HG03175 (cell line): ENCODE measurements at regions not wholly inside any gene's neighbourhood (a gene's known extent, or its start where the extent isn't known, plus 50 kb on each side); places are given as distances from the start of the nearest gene placed in this dataset.
A peak's percentile ranks its signal among the peaks of the same experiment; 100 is the strongest.
"Not testable (repeated sequence)": the region's sequence is repeated elsewhere in the genome, so short reads cannot be mapped to it uniquely, and the experiment has no call there.

Source experiments
- ATAC-seq: cut with Tn5 transposase; IDR thresholded peaks from one replicate; pipeline ENCODE4 v1.9.1; 2021; ENCODE audit warnings: mild to moderate bottlenecking, moderate library complexity; ENCODE audit not compliant: unreplicated experiment

DNA sequence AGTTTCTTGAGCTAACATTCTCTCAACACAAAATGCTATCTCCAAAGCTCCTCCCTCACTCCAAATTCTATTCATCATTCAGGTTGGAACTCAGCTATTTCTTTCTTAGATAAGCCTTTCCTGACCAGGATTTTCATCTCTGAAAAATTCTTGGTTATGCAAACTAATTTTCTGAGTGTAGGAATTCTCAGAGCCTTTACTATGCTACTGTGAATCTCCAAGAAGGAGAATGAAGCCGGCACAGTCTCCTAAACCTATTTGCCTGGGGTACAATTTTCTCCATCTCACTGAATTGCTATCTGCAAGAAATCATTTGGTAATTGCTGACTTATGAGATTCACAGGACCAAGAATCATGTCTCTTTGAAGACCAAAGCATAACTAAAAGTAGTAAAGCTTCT lies 325.9 kb upstream of the ESRRG start:
- no peak for ATAC-seq

DNA sequence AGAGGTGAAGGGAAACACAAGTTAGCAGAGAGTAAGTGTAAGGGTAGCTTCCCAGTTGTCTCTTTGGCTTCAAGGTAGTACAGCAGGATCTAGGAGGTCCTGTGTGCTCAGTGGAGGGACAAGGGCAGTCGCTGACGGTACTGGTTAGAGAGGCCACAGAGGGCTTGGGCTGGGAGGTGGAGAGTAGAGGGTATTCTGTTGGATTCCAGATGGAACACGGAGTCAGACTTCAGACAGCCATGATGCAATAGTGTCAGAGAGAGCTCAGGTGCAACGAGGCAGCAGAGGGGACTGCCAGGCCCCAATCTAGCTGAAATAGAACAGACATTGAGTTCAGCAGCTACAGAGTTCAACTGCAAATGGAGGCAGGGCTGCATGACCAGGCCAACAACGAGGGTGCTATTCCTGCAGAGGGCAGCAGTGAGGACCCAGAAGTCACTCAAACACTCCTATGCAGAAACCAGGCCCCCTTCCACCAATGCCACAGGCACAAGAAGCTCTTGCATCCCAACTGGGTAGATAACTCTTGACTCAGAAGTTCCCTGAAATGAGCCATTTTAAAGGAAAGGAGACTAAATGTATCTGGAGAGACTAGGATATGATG lies 325.0 kb upstream of the ESRRG start:
- peak; percentile 60 for ATAC-seq

DNA sequence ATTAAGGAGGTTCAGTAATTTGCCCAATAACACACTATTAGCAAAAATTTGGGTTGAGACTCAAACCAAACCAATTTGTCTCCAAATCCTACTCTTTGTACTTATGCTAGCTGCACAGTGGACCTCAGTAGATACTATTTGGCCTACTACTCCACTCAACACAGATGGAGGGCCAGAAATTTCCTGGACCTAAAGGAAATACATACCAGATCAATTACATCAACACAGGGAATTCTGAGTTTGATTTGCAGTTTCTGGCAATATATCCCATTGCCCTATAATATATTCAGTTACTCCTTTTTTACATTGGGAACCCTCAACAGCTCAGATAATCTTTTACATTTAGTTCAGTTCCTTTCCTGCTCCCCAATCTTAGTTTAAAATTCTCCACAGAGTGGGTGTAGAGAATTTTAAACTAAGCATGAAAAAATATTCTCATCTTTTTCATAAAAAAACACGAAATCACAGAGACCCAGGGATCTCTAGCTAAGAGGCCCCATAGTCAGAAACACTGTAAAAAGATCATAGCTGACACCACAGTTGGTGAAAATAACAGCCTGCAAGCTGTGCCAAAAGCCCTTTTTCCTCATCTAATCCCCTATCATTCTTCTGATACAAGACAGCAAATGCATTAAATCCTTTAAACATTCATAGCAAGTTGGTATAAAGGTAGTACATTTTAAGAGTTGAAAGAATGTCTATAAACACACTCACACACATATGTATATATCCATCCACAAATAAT lies 317.7 kb upstream of the ESRRG start:
- no peak for ATAC-seq

DNA sequence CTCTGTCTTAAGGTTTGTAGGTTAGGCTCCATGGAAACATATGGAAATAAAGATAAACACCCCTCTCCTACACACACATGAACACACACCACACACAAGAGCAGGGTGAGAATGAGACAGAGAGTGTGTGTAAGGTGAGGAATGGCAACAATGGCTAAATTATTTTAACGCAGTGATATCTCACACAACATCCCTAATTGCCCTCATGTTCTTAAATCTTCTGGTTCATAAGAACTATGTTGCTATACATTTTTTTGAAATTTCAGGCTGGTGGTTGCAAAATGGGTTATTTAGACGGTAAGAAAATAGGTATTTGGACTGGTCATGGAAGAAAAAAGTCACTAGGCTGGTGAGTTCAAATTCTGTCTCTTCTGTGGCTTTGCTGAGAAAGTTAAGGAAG lies 316.7 kb upstream of the ESRRG start:
- ATAC-seq: no peak

DNA sequence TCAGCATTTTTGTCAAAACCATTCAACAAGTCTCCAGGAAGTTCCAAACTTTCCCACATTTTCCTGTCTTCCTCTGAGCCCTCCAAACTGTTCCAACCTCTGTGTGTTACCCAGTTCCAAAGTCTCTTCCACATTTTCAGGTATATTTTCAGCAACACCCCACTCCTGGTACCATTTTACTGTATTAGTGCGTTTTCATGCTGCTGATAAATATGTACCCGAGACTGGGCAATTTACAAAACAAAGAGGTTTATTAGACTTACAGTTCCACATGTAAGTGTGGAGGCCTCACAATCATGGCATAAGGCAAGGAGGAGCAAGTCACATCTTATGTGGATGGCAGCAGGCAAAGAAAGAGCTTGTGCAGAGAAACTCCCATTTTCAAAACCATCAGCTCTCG lies 315.9 kb upstream of the ESRRG start:
- ATAC-seq: not testable (repeated sequence)

DNA sequence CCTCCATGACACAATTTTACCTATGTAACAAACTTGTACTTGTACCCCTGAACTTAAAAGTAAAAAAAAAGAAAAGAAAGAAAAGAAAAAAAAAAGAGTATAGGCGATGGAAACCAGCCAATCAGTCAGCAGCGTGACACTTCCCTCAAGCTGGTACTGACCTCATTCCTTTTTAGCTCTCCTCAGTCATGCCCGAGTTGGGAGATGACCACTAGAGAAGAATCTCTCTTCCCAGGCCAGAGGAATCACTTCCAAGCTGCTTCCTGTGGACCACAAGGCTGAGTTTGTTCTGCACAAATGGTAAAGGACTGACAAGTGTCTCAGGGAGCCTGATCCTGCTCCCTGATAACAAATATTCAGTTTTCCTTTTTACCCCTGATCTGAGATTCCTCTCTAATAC lies 313.5 kb upstream of the ESRRG start:
- no peak for ATAC-seq

DNA sequence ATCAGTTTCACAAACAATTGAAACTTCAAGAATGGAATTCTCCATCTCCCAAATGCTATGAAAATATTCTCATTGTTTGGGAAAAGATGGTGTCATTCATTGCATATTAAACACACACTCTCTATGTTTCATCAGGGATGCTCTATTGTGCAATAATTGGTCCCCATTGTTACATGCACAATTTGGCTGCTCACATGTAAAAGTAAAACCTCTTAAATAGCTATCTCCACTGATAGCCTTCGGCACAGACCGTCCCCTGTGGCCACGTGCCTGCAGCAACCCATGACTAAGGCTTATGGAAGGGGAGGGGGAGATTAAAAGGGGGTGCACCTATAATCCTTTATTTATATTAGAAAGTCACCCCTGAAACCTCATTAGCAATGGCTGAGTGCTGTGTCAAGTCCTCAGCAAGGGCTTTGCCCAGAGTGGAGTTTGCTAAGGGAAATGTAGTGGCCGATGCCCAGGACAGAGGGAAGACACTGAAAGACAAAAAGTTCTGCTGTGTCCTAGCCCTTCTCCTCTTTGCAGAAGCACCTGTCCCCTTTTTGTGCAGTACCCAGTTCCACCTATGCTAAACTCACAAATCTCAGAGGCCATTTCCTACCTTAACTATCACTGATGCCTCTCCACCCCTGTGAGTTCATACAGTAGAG lies 309.6 kb upstream of the ESRRG start:
- ATAC-seq: no peak

DNA sequence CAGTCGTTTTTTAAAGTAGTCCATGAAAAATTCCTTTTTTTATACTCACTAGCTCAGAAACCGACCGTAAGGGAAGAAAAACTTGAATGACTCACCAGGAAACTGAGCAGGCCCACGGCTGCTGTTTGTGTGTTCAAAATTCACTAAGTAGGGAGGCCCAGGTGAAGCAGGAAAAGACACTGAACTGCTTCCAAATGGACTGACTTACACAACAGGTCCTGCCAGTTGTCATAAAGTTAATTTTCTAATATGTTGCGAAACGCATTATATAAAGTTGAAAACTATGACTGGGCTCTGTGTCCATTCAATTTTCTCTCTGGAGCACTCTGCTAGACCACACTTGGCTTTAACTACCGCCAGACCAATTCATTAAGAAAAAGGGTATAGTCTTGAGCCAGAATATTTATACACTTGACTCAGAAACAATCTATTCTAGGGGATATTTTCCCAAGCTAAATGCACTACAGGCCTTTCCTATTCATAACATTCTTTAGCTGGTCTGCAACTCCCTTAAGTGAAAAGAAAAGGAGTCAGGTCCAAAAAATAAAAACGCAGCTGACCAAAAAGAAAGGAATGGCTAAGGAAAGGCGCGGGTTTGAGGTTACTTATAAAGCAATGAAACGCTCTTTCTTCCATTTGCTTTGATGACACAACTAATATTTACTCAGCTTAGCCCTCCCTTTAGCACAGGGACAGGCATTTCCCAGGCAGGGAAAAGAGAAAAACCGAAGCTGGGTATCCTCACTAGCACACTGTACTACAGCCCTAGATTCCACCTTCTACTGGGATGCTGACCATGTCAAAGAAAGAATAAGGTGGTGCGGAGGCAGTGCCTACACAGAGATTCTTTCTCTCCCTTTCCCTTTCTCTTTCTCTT lies 306.3 kb upstream of the ESRRG start:
- ATAC-seq: no peak

DNA sequence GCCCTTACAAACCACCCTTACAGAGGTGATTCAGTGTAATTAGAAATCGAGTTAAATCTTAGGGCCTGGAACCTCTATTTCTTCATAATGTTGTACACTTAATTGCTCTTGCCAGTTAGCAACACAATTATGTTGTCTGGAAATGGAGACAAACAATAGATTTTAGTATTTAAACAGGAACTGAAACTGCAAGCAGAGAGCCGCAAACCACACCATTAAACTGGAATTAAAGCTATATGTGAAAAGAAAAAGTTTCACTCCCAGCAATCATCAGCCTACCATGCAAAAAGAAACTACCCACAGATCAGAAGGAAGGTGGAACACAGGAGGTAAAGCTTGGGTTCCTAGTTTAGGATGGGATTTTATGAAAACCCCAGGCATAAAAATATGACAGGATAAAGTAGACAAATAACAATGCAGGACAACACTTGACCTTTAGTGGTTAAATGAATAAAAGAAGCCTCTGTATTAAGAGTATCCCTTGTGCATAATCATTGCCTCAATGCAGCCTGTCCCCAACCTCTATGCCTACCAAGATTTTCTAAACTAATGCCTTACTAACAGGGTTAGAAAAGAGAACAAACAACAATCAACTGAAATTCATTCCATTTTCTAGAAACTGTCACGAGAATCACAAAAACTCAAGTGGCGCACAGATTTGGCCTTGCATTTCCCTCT lies 304.3 kb upstream of the ESRRG start:
- peak; percentile 97 for ATAC-seq

DNA sequence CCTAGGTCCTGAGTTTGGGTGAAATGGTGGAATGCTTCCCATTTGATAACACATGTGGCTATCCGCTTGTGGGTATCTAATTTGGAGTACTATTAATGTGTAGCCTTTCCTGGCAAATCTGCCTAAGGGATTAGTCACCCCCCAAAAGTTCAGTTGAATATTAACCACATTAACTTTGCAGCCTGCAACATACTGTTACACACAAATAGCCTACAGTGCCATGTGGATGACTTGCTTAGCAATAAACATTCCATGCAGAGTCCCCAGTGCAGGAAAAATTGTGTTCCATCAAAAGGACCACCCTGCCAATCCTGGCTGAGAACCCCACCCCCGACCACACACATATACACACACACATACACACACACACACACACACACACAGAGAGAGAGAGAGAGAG lies 303.3 kb upstream of the ESRRG start:
- no peak for ATAC-seq

DNA sequence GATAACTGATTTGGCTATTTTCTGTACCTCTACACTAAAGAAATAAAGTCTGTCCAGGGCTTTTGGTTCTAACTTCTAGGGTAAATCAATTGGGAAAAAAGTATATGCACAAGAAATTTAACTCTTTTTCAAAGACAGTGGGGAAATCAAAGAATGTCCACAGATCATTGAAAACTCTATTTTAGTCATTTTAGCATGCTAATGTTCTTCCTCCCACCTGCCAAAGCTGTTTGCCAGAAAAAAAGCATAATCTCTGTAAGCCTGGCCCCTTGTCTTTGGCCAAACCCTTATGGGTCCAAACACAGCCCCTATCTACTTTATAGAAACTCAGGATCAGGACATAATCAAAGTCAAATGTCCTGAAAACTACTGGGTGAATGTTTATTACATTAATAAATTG lies 302.2 kb upstream of the ESRRG start:
- ATAC-seq: no peak

DNA sequence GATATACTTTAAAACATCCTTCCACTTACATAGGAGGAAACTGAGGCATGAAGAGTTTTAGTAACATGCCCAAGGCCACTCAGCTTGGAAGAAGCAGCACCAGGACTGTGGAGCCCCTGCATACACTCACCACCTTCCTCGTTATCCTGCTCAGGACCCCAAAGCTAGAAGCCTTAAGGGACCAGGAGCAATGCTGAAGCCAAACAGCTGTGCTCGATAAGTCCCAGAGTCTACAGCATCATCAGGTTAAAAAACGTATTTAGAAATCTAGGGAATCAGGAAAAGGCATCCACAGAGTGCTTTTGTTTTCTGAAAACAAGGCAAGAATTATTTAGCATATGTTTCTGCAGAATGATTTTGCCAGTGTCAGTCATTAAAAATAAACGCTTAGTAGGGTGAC lies 301.7 kb upstream of the ESRRG start:
- ATAC-seq: no peak

DNA sequence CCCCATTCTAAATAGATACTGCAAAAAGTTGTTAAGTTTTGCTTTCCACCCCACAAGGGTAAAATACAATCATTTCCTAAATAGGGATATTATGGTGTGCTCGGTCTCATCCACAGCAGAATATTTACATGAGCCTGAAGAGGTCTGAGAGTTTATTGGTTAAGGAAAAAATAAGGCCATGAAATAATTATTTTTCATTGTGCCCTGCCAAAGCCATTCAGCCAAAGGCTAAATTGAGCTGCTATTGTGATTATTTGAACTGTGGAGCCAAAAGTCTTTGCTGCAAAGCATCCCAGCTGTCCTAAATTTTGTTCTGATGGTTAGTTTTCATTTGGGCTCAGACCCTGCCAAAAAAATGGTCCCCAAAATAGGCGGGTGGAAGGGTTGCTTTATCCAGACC lies 298.7 kb upstream of the ESRRG start:
- no peak for ATAC-seq

DNA sequence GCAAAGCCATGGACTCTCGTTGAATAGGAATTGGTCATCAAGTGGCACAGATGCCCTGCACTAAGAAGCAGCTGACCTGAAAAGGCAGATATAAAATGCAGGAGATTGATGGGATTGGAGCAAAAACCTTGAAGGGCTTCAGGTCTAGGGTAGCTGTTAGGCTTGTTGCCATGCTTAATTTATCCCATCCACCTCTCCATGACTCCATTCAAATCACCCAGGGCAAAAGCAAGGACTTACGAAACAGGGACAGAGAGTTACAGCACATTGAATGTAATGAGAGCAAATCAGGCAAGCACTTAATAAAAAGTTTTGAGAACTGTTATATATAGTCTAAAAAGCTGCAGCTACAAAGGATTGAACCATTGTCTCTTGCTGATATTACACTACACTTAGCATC lies 298.2 kb upstream of the ESRRG start:
- ATAC-seq: no peak

DNA sequence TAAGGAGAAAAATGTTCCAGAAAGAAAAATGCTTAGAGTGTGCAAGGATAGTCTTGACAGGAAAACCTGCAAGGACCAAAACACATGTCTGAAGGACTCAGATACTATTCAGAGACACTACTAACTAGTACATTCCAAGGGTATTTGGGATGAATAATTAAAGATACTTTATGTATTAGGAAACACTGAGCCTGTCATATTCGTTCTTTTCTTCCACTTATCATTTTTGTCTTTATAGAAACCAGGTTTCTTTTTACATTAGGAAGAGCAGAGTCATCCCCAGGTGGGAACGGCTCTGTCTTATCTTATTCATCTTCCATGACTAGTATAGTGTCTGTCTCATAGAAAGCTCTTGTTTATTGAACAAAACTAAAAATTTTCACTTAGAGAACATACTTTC lies 296.2 kb upstream of the ESRRG start:
- ATAC-seq: no peak

DNA sequence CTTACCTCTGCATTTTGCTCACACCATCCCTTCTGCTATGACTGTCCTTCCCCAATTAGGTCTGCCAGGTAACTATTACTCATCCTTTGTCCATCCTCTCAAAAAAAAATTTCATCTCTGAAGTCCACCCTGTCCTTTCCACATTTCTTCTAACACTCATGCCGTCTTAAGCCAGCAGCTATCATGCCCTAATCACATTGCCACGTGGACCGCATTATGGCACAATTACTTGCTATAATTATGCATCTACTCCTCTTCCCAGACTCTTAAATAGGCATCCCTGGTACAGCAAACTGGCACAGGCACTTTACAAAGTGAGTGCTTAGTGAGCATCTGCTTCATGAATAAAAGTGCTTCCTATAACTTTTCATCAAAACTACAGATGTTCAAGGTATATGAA lies 295.4 kb upstream of the ESRRG start:
- no peak for ATAC-seq

DNA sequence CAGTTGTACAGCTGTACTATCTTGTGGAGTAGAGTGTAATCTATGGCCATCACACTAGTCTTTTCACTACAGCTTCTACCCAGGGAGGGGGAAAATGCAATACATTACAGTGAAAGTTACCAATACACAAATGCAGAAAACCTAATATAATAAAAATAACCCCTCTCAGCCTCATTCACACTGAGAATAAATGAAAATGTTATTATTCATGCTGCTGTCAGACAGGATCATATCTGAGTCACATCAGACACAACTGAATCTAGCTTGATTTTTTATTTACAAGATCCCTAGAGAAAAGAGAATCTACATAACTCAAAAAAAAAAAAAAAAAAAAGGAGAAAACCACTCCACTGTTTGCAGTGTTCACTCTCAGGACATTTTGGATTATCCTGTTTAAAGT lies 293.9 kb upstream of the ESRRG start:
- no peak for ATAC-seq

DNA sequence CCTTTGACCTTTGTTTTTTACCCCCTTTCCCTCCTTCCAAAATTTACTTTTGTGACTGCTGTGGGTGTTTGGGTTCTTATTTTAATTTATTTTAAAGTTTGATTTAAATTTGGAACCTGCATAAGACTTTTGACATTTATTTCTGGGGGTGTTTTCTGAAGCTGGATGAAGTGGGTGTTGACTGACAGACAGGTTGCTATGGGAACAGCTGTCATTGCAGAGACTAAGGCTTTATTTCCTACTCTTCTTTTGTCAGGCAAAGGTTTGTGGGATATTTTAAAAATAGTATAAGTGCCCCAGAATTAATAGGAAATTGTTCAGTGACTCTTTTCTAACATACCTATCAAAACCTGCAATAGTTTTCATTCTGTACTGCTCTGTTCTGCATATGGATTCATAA lies 290.8 kb upstream of the ESRRG start:
- no peak for ATAC-seq

DNA sequence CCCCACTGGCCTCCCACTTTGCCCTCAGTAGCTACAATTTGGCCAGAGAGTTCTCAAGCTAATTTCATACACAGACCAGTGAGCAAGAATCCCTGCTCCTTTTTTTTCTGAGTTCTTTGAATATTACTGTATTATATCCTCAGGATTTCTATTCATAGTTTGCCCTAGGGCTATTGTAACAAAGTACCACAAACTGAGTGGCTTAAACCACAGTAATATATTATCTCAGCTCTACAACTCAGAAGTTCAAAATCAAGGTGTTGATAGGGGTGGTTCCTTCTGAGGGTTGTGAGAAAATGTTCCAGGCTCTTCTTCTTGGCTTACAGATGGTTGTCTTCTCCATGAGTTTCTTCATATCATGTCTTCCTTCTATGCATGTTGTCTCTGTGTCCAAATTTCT lies 289.4 kb upstream of the ESRRG start:
- no peak for ATAC-seq

DNA sequence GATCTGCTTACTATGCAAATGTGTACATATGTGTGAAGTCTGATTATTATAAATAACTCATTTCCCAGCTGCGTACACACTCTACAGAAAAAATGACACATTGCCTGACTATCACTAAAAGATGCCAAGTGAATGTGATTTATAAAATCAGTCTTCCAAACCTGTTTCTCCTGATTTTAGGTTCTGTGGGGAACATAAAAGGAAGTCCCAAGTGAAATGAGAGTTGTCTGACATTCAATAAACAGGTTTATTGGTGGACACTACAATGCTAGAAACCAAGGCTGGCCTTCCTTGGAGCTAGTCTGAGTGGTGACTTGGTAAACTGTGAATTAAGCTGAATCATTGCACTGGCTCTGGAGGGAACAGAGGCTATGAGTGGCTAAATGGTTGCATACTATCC lies 287.9 kb upstream of the ESRRG start:
- ATAC-seq: no peak

DNA sequence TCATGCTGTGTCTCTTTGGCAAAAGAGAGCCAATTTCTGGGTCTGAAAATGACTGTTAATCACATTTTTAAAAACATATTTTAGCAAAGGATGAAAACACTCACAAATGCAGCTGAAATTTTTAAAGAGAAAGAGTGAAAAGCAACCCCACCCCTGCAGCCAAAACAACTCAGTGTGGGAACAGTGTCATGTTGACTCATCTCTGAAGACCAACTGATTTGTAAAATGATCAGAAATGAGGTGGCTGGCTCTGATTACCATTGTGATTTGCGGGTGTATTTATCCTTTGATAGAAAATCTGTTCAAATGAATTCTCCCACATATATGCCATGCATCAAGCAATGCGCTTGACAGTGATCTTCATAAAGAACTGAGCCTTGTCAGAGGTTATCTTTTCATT lies 287.0 kb upstream of the ESRRG start:
- ATAC-seq: no peak
